SK-N-SH (cell line): ENCODE measurements at regions not wholly inside any gene's neighbourhood (a gene's known extent, or its start where the extent isn't known, plus 50 kb on each side); places are given as distances from the start of the nearest gene placed in this dataset.

Source experiments
- CTCF ChIA-PET: fragments of 300-600, 350-600 bp; formaldehyde crosslinking; extraction: SDS; loops from one replicate; lab custom pipeline; 2021; lab: Yijun Ruan, JAX
- POLR2A ChIA-PET: fragments of 350-600 bp; sonication (Branson Sonifier 250); formaldehyde crosslinking; extraction: SDS; loops from one replicate; lab custom pipeline; 2020; ENCODE audit warnings: antibody characterized with exemption, inconsistent platforms; lab: Yijun Ruan, JAX
- DNase-seq: peaks from one replicate; pipeline ENCODE4 v3.0.0; 2012
- H2AFZ ChIP-seq: fragments of 200-600 bp; sonication (generic); 2 replicates; pipeline ENCODE4 v1.8.1; 2016; ENCODE audit warnings: antibody characterized with exemption, mild to moderate bottlenecking, low read depth
- H3F3A ChIP-seq: fragments of 200-600 bp; sonication (generic); replicated peaks from 2 replicates; pipeline ENCODE3; 2016; ENCODE audit warnings: antibody characterized with exemption, mild to moderate bottlenecking; ENCODE audit not compliant: insufficient read depth
- H3K27ac ChIP-seq, 2 experiments: fragments of 200-500 bp in 1 of 2; fragments of 200-600 bp in 1 of 2; sonication (Bioruptor generic) in 1 of 2; sonication (generic), shearing (Covaris generic) in 1 of 2; 2 replicates each; pipeline versions ENCODE4 v1.5.1 to v1.6.1; 2014 to 2016; ENCODE audit warnings: low read depth in 2 of 2, inconsistent platforms in 1 of 2, low read length in 1 of 2, mild to moderate bottlenecking in 1 of 2, mixed read lengths in 1 of 2
- H3K27me3 ChIP-seq: fragments of 200-600 bp; sonication (generic), shearing (Covaris generic); 2 replicates; pipeline ENCODE4 v1.6.1; 2016; ENCODE audit warnings: mixed run types; ENCODE audit not compliant: insufficient read depth
- H3K36me3 ChIP-seq, 2 experiments: fragments of 200-500 bp in 1 of 2; fragments of 200-600 bp in 1 of 2; sonication (Bioruptor generic) in 1 of 2; sonication (generic) in 1 of 2; replicated peaks in 1 of 2; 2 replicates each; pipeline versions ENCODE3 to v1.5.1; 2014 to 2016; ENCODE audit warnings: low read length in 1 of 2, mild to moderate bottlenecking in 1 of 2; ENCODE audit not compliant: insufficient read depth in 2 of 2, control insufficient read depth in 1 of 2
- H3K4me1 ChIP-seq, 2 experiments: fragments of 200-500 bp in 1 of 2; fragments of 200-600 bp in 1 of 2; sonication (Bioruptor generic) in 1 of 2; sonication (generic), shearing (Covaris generic) in 1 of 2; 2 replicates each; pipeline versions ENCODE4 v1.5.1 to v1.6.1; 2014 to 2016; ENCODE audit warnings: low read depth in 1 of 2, low read length in 1 of 2, mixed run types in 1 of 2; ENCODE audit not compliant: insufficient read depth in 2 of 2, control insufficient read depth in 1 of 2
- H3K4me2 ChIP-seq: fragments of 200-600 bp; sonication (generic), shearing (Covaris generic); 2 replicates; pipeline ENCODE4 v1.6.1; 2017; ENCODE audit warnings: mixed run types
- H3K4me3 ChIP-seq, 2 experiments: fragments of 200-500 bp in 1 of 2; fragments of 200-600 bp in 1 of 2; sonication (Bioruptor generic) in 1 of 2; sonication (generic), shearing (Covaris generic) in 1 of 2; 2 replicates each; pipeline versions ENCODE4 v1.5.1 to v1.8.1; 2014 to 2016; ENCODE audit warnings: low read depth in 2 of 2, inconsistent platforms in 1 of 2, low read length in 1 of 2, mild to moderate bottlenecking in 1 of 2, mixed read lengths in 1 of 2, moderate library complexity in 1 of 2
- H3K79me2 ChIP-seq: fragments of 200-600 bp; sonication (generic); 2 replicates; pipeline ENCODE4 v1.8.1; 2017; ENCODE audit warnings: mild to moderate bottlenecking; ENCODE audit not compliant: insufficient read depth
- H3K9ac ChIP-seq: fragments of 200-600 bp; sonication (generic); 2 replicates; pipeline ENCODE4 v1.6.1; 2017; ENCODE audit warnings: mixed run types
- H3K9me2 ChIP-seq: fragments of 200-600 bp; sonication (generic); 2 replicates; pipeline ENCODE4 v1.6.1; 2017; ENCODE audit warnings: mixed run types
- H3K9me3 ChIP-seq: fragments of 200-600 bp; sonication (generic); 2 replicates; pipeline ENCODE4 v1.6.1; 2017; ENCODE audit warnings: mixed run types, mild to moderate bottlenecking, moderate library complexity
- H4K20me1 ChIP-seq: fragments of 200-600 bp; sonication (generic); 2 replicates; pipeline ENCODE4 v1.6.1; 2017; ENCODE audit warnings: mild to moderate bottlenecking, mixed run types; ENCODE audit not compliant: insufficient read depth
- CHD2 ChIP-seq: fragments of 150-350 bp; IDR thresholded peaks from 2 replicates; pipeline ENCODE4 v1.6.1; 2018; ENCODE audit warnings: low read length; ENCODE audit not compliant: partially characterized antibody
- EP300 ChIP-seq, 2 experiments: IDR thresholded peaks; 2 replicates each; pipeline versions ENCODE4 v1.4.0 to v1.6.1; 2012; ENCODE audit warnings: borderline replicate concordance in 1 of 2, low read depth in 1 of 2, low read length in 1 of 2
- EZH2phosphoT487 ChIP-seq: fragments of 200-600 bp; sonication (generic); IDR thresholded peaks from 2 replicates; pipeline ENCODE4 v1.6.1; 2017; ENCODE audit warnings: low read depth, mixed run types, mild to moderate bottlenecking, antibody characterized with exemption, moderate library complexity, borderline replicate concordance
- FOSL2 ChIP-seq: IDR thresholded peaks from 2 replicates; pipeline ENCODE4 v1.4.0; 2012; ENCODE audit warnings: low read depth, mild to moderate bottlenecking, moderate library complexity, borderline replicate concordance
- FOXJ3 ChIP-seq: sonication (generic); formaldehyde crosslinking; IDR thresholded peaks from 2 replicates; pipeline ENCODE4 v1.5.1; 2020; ENCODE audit warnings: mild to moderate bottlenecking, missing genetic modification reagents
- GABPA ChIP-seq: IDR thresholded peaks from 2 replicates; pipeline ENCODE4 v1.4.0; 2012; ENCODE audit warnings: low read depth, mild to moderate bottlenecking
- GATA2 ChIP-seq: sonication (generic); formaldehyde crosslinking; IDR thresholded peaks from 2 replicates; pipeline ENCODE4 v1.5.0; 2020; ENCODE audit warnings: mild to moderate bottlenecking, missing genetic modification reagents
- JUND ChIP-seq: IDR thresholded peaks from 2 replicates; pipeline ENCODE4 v1.4.0; 2012
- MAX ChIP-seq: IDR thresholded peaks from 2 replicates; pipeline ENCODE4 v1.4.0; 2012; ENCODE audit warnings: low read depth
- MEF2A ChIP-seq: IDR thresholded peaks from 2 replicates; pipeline ENCODE4 v1.4.0; 2012; ENCODE audit warnings: low read depth, borderline replicate concordance
- NFIC ChIP-seq: IDR thresholded peaks from 2 replicates; pipeline ENCODE4 v1.4.0; 2012; ENCODE audit warnings: borderline replicate concordance
- RCOR1 ChIP-seq: fragments of 150-350 bp; IDR thresholded peaks from 2 replicates; pipeline ENCODE4 v1.6.1; 2017; ENCODE audit warnings: antibody characterized with exemption, low read length
- RXRA ChIP-seq: IDR thresholded peaks from 2 replicates; pipeline ENCODE4 v1.4.0; 2012; ENCODE audit warnings: low read depth, mild to moderate bottlenecking, borderline replicate concordance
- TCF12 ChIP-seq: IDR thresholded peaks from 2 replicates; pipeline ENCODE4 v1.4.0; 2012
- TEAD4 ChIP-seq: IDR thresholded peaks from 2 replicates; pipeline ENCODE4 v1.4.0; 2012; ENCODE audit warnings: mild to moderate bottlenecking, borderline replicate concordance; ENCODE audit not compliant: insufficient read depth
- USF2 ChIP-seq: fragments of 150-350 bp; IDR thresholded peaks from 2 replicates; pipeline ENCODE4 v1.6.1; 2017; ENCODE audit warnings: antibody characterized with exemption, low read length, low read depth, borderline replicate concordance
- WGBS: methylation state at CpG from one replicate; pipeline ENCODE4 v1.1.6; 2017; ENCODE audit warnings: low lambda C conversion rate; 5-methylcytosine and 5-hydroxymethylcytosine counted together
- TF ChIP-seq, protein P1 (sequence below): IDR thresholded peaks from 2 replicates; pipeline ENCODE4 v1.4.0; 2012; ENCODE audit warnings: low read depth, borderline replicate concordance

DNA sequence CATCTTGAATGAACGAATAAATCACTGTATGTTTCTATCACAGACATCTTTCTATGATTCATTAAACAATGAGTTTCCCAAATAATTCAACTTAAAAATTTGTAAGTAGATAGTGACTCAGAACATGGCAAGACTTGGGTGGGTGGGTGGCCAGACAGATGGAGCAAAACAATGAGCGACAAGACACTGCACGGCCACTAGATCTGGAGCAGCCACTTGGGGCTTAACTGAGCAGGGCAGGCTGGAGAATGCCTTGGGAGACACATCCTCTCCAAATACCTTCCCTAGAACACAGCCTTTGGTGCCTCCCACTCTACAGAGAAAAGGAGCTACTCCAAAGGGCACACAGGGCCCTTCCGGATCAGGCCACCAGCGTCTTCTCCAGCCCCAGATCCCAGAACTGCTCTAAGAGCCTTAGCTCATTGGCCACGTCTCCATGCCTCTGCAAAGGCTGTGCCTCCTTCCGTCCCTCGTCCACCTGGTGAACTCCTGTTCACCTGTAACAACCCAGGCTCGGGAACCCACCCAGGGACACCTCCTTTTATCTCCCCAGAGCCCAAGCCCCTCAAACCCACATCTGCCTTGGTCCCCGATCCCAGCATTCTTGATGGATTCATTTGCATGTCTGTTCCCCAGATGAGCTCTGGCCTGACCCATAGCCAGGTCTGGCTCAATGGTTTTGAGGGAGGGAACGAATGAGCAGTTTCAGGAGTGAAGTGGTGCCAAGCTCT, 134.9 kb upstream of the IQSEC1 start:
- H3K36me3 ChIP-seq: no peaks in the 10 kb centered on the region
- POLR2A ChIA-PET: no interaction called here
- TF ChIP-seq EZH2phosphoT487: no peak
- no peak for TF ChIP-seq GATA2 (CRISPR knock-in tag)
- no peak for TF ChIP-seq TCF12
- TF ChIP-seq MAX: no peak
- no peak for TF ChIP-seq USF2
- TF ChIP-seq GABPA: no peak
- no peak for TF ChIP-seq JUND
- TF ChIP-seq NFIC: no peak
- no peak for TF ChIP-seq TEAD4
- TF ChIP-seq EP300 (IDR thresholded peaks at IDR 0.05; ENCODE audit: borderline replicate concordance in 1 of 2, low read depth in 1 of 2, low read length in 1 of 2): no peak
- no peak for TF ChIP-seq RCOR1
- TF ChIP-seq MEF2A: no peak
- TF ChIP-seq CHD2: no peak
- TF ChIP-seq FOXJ3 (CRISPR knock-in tag): no peak
- H3K4me1 ChIP-seq: peaks cover 0 to 8% of the 10 kb centered on the region in 2 experiments; a peak in 1 of 4 replicates
- no peaks in the 10 kb centered on the region for H3K27me3 ChIP-seq
- H3K9ac ChIP-seq: no peak overlapping the region
- H3K27ac ChIP-seq: no peak overlapping the region
- no peak overlapping the region for H3K4me3 ChIP-seq
- no peak overlapping the region for H3K4me2 ChIP-seq
- H3K9me2 ChIP-seq: no peaks in the 10 kb centered on the region
- CTCF ChIA-PET: no interaction called here
- H3K79me2 ChIP-seq: no peaks in the 10 kb centered on the region
- no peak for DNase-seq
- no peak overlapping the region for H2AFZ ChIP-seq
- no peaks in the 10 kb centered on the region for H4K20me1 ChIP-seq
- no peaks in the 10 kb centered on the region for H3F3A ChIP-seq
- WGBS: 47% methylated on average over 10 of the region's 11 CpGs
- no peaks in the 10 kb centered on the region for H3K9me3 ChIP-seq

- H3K9ac ChIP-seq: no peak overlapping the region
- CTCF ChIA-PET: no interaction called here
Measured at GRCh38 chr3:13207578-13207922, 134.3 kb upstream of the IQSEC1 start.

More at GRCh38 chr3:13207578-13207922, 134.3 kb upstream of the IQSEC1 start:
- no peak for DNase-seq
- no peaks in the 10 kb centered on the region for H3K9me3 ChIP-seq
- no peak overlapping the region for H3K4me2 ChIP-seq
- no peaks in the 10 kb centered on the region for H3K27me3 ChIP-seq
- POLR2A ChIA-PET: no interaction called here
- no peaks in the 10 kb centered on the region for H3K9me2 ChIP-seq
- peaks cover 0 to 8% of the 10 kb centered on the region in 2 experiments; a peak in 1 of 4 replicates for H3K4me1 ChIP-seq
- H3K36me3 ChIP-seq: no peaks in the 10 kb centered on the region
- 83% methylated on average over 9 of the region's 9 CpGs for WGBS
- H3K4me3 ChIP-seq: no peak overlapping the region
- TF ChIP-seq CHD2 (no peak), FOSL2 (no peak), EZH2phosphoT487 (no peak), RCOR1 (no peak), RXRA (no peak)
- TF ChIP-seq, protein P1, sequence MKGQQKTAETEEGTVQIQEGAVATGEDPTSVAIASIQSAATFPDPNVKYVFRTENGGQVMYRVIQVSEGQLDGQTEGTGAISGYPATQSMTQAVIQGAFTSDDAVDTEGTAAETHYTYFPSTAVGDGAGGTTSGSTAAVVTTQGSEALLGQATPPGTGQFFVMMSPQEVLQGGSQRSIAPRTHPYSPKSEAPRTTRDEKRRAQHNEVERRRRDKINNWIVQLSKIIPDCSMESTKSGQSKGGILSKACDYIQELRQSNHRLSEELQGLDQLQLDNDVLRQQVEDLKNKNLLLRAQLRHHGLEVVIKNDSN: no peak
- H4K20me1 ChIP-seq: no peaks in the 10 kb centered on the region
- H2AFZ ChIP-seq: no peak overlapping the region
- H3K27ac ChIP-seq: no peak overlapping the region
- no peaks in the 10 kb centered on the region for H3K79me2 ChIP-seq
- H3F3A ChIP-seq: no peaks in the 10 kb centered on the region
